Smooth muscle cell (in vitro differentiated cells): ENCODE measurements at regions not wholly inside any gene's neighbourhood (a gene's known extent, or its start where the extent isn't known, plus 50 kb on each side); places are given as distances from the start of the nearest gene placed in this dataset.
A peak's percentile ranks its signal among the peaks of the same experiment; 100 is the strongest.

Experiments used
- DNase-seq: peaks from one replicate; lab custom pipeline; 2025; ENCODE audit not compliant: unreplicated experiment; lab: John Stamatoyannopoulos, UW
- H2AFZ ChIP-seq: fragments of 200-600 bp; sonication (generic); 2 replicates; pipeline ENCODE4 v1.6.0; 2016; ENCODE audit warnings: antibody characterized with exemption, low read depth, mild to moderate bottlenecking
- H3F3A ChIP-seq: fragments of 200-600 bp; sonication (generic); 2 replicates; pipeline ENCODE4 v1.6.0; 2017; ENCODE audit warnings: antibody characterized with exemption, low read depth
- H3K27ac ChIP-seq: fragments of 200-600 bp; sonication (generic); 2 replicates; pipeline ENCODE4 v1.5.1; 2016; ENCODE audit warnings: low read depth, mild to moderate bottlenecking
- H3K27me3 ChIP-seq: fragments of 200-600 bp; sonication (generic); 2 replicates; pipeline ENCODE4 v1.6.1; 2016; ENCODE audit warnings: low read depth, mild to moderate bottlenecking
- H3K36me3 ChIP-seq: fragments of 200-600 bp; sonication (generic); 2 replicates; pipeline ENCODE4 v1.5.1; 2016; ENCODE audit warnings: low read depth
- H3K4me1 ChIP-seq: fragments of 200-600 bp; sonication (generic); 2 replicates; pipeline ENCODE4 v1.5.1; 2016; ENCODE audit warnings: low read depth
- H3K4me2 ChIP-seq: fragments of 200-600 bp; sonication (generic); 2 replicates; pipeline ENCODE4 v1.6.0; 2016; ENCODE audit warnings: mild to moderate bottlenecking
- H3K4me3 ChIP-seq: fragments of 200-600 bp; sonication (generic); 2 replicates; pipeline ENCODE4 v1.5.1; 2016; ENCODE audit warnings: mild to moderate bottlenecking
- H3K79me2 ChIP-seq: fragments of 200-600 bp; sonication (generic); 2 replicates; pipeline ENCODE4 v1.6.0; 2016; ENCODE audit warnings: low read depth, mild to moderate bottlenecking
- H3K9ac ChIP-seq: fragments of 200-600 bp; sonication (generic); 2 replicates; pipeline ENCODE4 v1.6.0; 2016; ENCODE audit warnings: low read depth
- H3K9me3 ChIP-seq: fragments of 200-600 bp; sonication (generic); replicated peaks from 2 replicates; pipeline ENCODE4 v1.5.1; 2016; ENCODE audit warnings: low read depth
- H4K20me1 ChIP-seq: fragments of 200-600 bp; sonication (generic); 2 replicates; pipeline ENCODE4 v1.6.0; 2016; ENCODE audit warnings: low read depth
- WGBS: methylation state at CpG from one replicate; pipeline ENCODE4 v1.1.7; 2016; ENCODE audit warnings: low lambda C conversion rate; 5-methylcytosine and 5-hydroxymethylcytosine counted together
- TF ChIP-seq, protein P1 (sequence below): fragments of 200-600 bp; sonication (generic); IDR thresholded peaks from 2 replicates; pipeline ENCODE4 v1.5.1; 2017; ENCODE audit warnings: borderline replicate concordance, mild to moderate bottlenecking, antibody characterized with exemption; ENCODE audit not compliant: insufficient read depth, poor library complexity, severe bottlenecking

DNA sequence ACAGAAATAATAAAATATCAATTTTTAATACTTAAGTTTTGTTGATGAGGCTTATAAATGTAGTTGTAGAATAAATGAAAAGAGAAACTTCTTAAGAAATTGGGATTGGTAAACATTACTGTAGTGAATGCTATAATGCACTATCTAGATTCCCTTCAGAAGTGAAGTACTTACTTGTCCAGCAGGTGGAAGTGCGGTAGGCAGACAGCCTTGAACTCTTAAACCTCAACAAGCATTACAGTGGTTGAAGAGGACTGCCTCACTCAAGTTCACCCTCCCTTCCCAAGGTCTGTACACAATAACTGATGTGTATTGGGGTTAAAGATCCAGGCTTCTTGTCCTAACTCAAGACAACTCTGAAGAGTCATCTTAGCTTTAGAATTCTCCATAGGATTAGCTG, 931.0 kb upstream of the LRRTM1 start:
- H3F3A ChIP-seq: no peaks in the 10 kb centered on the region
- no peaks in the 10 kb centered on the region for H4K20me1 ChIP-seq
- no peaks in the 10 kb centered on the region for H3K4me1 ChIP-seq
- H3K27me3 ChIP-seq: no peaks in the 10 kb centered on the region
- H3K79me2 ChIP-seq: no peaks in the 10 kb centered on the region
- H2AFZ ChIP-seq: no peak overlapping the region
- WGBS: 75% methylated on average over 1 of the region's 1 CpG
- DNase-seq: no peak
- H3K4me2 ChIP-seq: no peak overlapping the region
- H3K9ac ChIP-seq: no peak overlapping the region
- TF ChIP-seq, protein P1, sequence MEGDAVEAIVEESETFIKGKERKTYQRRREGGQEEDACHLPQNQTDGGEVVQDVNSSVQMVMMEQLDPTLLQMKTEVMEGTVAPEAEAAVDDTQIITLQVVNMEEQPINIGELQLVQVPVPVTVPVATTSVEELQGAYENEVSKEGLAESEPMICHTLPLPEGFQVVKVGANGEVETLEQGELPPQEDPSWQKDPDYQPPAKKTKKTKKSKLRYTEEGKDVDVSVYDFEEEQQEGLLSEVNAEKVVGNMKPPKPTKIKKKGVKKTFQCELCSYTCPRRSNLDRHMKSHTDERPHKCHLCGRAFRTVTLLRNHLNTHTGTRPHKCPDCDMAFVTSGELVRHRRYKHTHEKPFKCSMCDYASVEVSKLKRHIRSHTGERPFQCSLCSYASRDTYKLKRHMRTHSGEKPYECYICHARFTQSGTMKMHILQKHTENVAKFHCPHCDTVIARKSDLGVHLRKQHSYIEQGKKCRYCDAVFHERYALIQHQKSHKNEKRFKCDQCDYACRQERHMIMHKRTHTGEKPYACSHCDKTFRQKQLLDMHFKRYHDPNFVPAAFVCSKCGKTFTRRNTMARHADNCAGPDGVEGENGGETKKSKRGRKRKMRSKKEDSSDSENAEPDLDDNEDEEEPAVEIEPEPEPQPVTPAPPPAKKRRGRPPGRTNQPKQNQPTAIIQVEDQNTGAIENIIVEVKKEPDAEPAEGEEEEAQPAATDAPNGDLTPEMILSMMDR: no peak
- H3K9me3 ChIP-seq: no peaks in the 10 kb centered on the region
- no peak overlapping the region for H3K27ac ChIP-seq
- H3K36me3 ChIP-seq: no peaks in the 10 kb centered on the region
- no peak overlapping the region for H3K4me3 ChIP-seq

DNA sequence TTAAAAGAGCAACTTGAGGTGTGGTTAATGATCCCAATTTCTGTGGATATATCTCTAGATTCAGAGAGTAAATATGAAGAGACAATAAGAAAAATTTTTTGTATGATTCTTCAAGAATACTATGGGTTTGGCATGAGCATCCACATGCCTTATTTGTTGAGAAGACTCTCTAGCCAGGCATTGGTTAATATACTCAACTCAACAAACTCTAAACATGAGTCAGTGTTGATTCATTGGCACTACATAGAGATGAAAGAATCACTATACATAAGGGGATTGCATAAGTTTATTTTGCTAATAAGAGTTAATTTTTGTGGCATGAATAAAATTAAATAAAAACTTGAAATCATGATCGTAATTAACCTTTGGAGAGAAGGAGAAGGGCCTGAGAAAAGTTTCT, 930.2 kb upstream of the LRRTM1 start:
- Histone ChIP-seq H3K27ac (no peak overlapping the region), H3K79me2 (no peaks in the 10 kb centered on the region), H3F3A (no peaks in the 10 kb centered on the region), H3K36me3 (no peaks in the 10 kb centered on the region), H4K20me1 (no peaks in the 10 kb centered on the region), H3K4me1 (no peaks in the 10 kb centered on the region), H3K4me3 (no peak overlapping the region), H3K9ac (no peak overlapping the region), H2AFZ (no peak overlapping the region), H3K27me3 (no peaks in the 10 kb centered on the region), H3K9me3 (no peaks in the 10 kb centered on the region), H3K4me2 (no peak overlapping the region)
- DNase-seq: no peak
- TF ChIP-seq, protein P1: no peak
- 73% methylated on average over 1 of the region's 1 CpG for WGBS

DNA sequence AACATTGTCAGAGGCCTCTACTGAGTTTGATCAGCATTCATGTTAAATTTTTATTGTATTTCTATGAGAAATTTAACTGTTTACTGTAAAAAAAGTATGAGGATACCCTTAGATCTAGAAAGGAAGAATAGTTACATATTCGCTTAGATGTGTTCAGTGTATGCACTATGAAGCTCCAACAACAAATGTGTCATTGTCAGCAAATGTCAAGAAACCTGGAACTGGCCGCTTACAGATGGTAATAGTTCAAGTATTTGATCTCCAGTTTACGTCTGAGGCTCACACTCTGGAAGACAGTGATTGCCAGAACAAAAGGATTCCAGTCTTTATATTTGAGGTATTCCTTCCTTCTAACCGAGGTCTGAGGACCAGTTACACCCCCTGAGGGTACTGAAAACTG, 921.2 kb upstream of the LRRTM1 start:
- Histone ChIP-seq H3K4me3 (no peak overlapping the region), H3K27me3 (no peaks in the 10 kb centered on the region), H4K20me1 (no peaks in the 10 kb centered on the region), H2AFZ (peak overlapping the region; percentile 19), H3K27ac (no peak overlapping the region), H3K4me1 (no peaks in the 10 kb centered on the region), H3K9ac (no peak overlapping the region), H3K9me3 (no peaks in the 10 kb centered on the region), H3F3A (no peaks in the 10 kb centered on the region), H3K4me2 (no peak overlapping the region), H3K79me2 (no peaks in the 10 kb centered on the region), H3K36me3 (no peaks in the 10 kb centered on the region)
- WGBS: 77% methylated on average over 4 of the region's 4 CpGs
- TF ChIP-seq, protein P1: no peak
- no peak for DNase-seq

DNA sequence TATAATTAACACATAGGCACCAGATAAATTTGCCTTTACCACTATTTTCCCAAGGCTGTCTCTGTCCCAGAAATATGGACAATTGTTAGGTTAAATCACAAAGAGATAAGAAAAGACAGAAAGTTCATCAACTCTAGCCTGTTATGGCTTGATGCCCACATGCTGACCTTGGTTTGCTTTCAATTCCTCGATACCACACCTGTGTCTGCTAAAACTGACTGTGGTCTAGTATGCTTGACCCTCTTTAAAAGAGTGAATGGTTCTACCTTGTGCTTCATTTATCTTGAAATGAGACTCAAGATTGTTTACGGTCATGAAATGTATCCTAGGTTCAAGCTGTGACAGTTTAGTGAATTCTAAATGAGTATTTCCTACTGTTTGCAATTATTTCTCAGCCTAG, 909.0 kb upstream of the LRRTM1 start:
- Histone ChIP-seq H3K4me2 (no peak overlapping the region), H3K79me2 (no peaks in the 10 kb centered on the region), H3K4me3 (no peak overlapping the region), H3K27me3 (no peaks in the 10 kb centered on the region), H3K36me3 (no peaks in the 10 kb centered on the region), H2AFZ (no peak overlapping the region), H3K9ac (no peak overlapping the region), H3F3A (no peaks in the 10 kb centered on the region), H3K27ac (no peak overlapping the region), H3K4me1 (no peaks in the 10 kb centered on the region), H4K20me1 (no peaks in the 10 kb centered on the region), H3K9me3 (no peaks in the 10 kb centered on the region)
- DNase-seq: no peak
- WGBS: 94% methylated on average over 2 of the region's 2 CpGs
- TF ChIP-seq, protein P1: no peak
